Ectodermal cell (in vitro differentiated cells): ENCODE measurements at regions not wholly inside any gene's neighbourhood (a gene's known extent, or its start where the extent isn't known, plus 50 kb on each side); places are given as distances from the start of the nearest gene placed in this dataset.

Source experiments
- H3K27ac ChIP-seq: 2 replicates; pipeline ENCODE4 v1.7.0; 2013; ENCODE audit warnings: mild to moderate bottlenecking, low read depth, low read length; ENCODE audit not compliant: insufficient read depth, poor library complexity, severe bottlenecking
- H3K27me3 ChIP-seq: 2 replicates; pipeline ENCODE4 v1.7.0; 2013; ENCODE audit warnings: mild to moderate bottlenecking, low read length; ENCODE audit not compliant: insufficient read depth, control insufficient read depth, poor library complexity, severe bottlenecking
- H3K36me3 ChIP-seq: one replicate; pipeline ENCODE4 v1.7.0; 2013; ENCODE audit warnings: low read length; ENCODE audit not compliant: control insufficient read depth, insufficient read depth
- H3K4me1 ChIP-seq: one replicate; pipeline ENCODE4 v1.7.0; 2013; ENCODE audit warnings: low read length; ENCODE audit not compliant: control insufficient read depth, insufficient read depth
- H3K4me3 ChIP-seq: 2 replicates; pipeline ENCODE4 v1.7.0; 2013; ENCODE audit warnings: low read depth, low read length, control low read depth; ENCODE audit not compliant: insufficient read depth
- H3K9me3 ChIP-seq: 2 replicates; pipeline ENCODE4 v1.7.0; 2013; ENCODE audit warnings: mild to moderate bottlenecking, low read length, moderate library complexity; ENCODE audit not compliant: control insufficient read depth
- WGBS, 2 experiments: methylation state at CpG; one replicate each; pipeline ENCODE4 v1.1.7; 2013; ENCODE audit warnings: missing lambda C conversion rate in 2 of 2; 5-methylcytosine and 5-hydroxymethylcytosine counted together

GRCh38 chr18:61742565-61743429 lies 150.0 kb downstream of the RNF152 start:
- WGBS, 2 experiments, result 92 to 93% methylated on average over 8 of the region's 8 CpGs
- Histone ChIP-seq H3K36me3 (no peaks in the 10 kb centered on the region), H3K9me3 (no peaks in the 10 kb centered on the region), H3K4me3 (no peak overlapping the region), H3K27ac (no peak overlapping the region), H3K27me3 (no peaks in the 10 kb centered on the region), H3K4me1 (no peaks in the 10 kb centered on the region)

- no peaks in the 10 kb centered on the region for H3K9me3 ChIP-seq
- H3K27ac ChIP-seq, result no peak overlapping the region
- H3K4me3 ChIP-seq, result no peak overlapping the region
- H3K4me1 ChIP-seq, result no peaks in the 10 kb centered on the region
- H3K36me3 ChIP-seq, result no peaks in the 10 kb centered on the region
- no peaks in the 10 kb centered on the region for H3K27me3 ChIP-seq
- WGBS, 2 experiments, result 59 to 62% methylated on average over 5 to 6 of the region's 6 CpGs
These were observed 150.8 kb downstream of the RNF152 start for GRCh38 chr18:61741881-61742454.

GRCh38 chr18:61738488-61738887 lies 154.3 kb downstream of the RNF152 start:
- Histone ChIP-seq H3K9me3 (no peaks in the 10 kb centered on the region), H3K27me3 (no peaks in the 10 kb centered on the region), H3K27ac (no peak overlapping the region), H3K36me3 (no peaks in the 10 kb centered on the region), H3K4me1 (peaks cover 9% of the 10 kb centered on the region), H3K4me3 (no peak overlapping the region)
- 92 to 94% methylated on average over 2 to 3 of the region's 3 CpGs for WGBS, 2 experiments

GRCh38 chr18:61738042-61738441 lies 154.8 kb downstream of the RNF152 start:
- Histone ChIP-seq H3K27ac (no peak overlapping the region), H3K4me3 (no peak overlapping the region), H3K9me3 (no peaks in the 10 kb centered on the region), H3K27me3 (no peaks in the 10 kb centered on the region), H3K4me1 (peaks cover 9% of the 10 kb centered on the region), H3K36me3 (no peaks in the 10 kb centered on the region)
- WGBS, 2 experiments, result 85 to 91% methylated on average over 1 of the region's 1 CpG

- Histone ChIP-seq H3K4me1 (peaks cover 9% of the 10 kb centered on the region), H3K9me3 (no peaks in the 10 kb centered on the region), H3K4me3 (no peak overlapping the region), H3K27ac (no peak overlapping the region), H3K36me3 (no peaks in the 10 kb centered on the region), H3K27me3 (no peaks in the 10 kb centered on the region)
- WGBS, 2 experiments, result 96 to 98% methylated on average over 4 of the region's 4 CpGs
These were observed 156.7 kb downstream of the RNF152 start for GRCh38 chr18:61736133-61736532.

- H3K36me3 ChIP-seq, result no peaks in the 10 kb centered on the region
- H3K4me3 ChIP-seq, result no peak overlapping the region
- 86 to 92% methylated on average over 5 of the region's 5 CpGs for WGBS, 2 experiments
- no peaks in the 10 kb centered on the region for H3K27me3 ChIP-seq
- H3K4me1 ChIP-seq, result peaks cover 9% of the 10 kb centered on the region
- H3K9me3 ChIP-seq, result no peaks in the 10 kb centered on the region
- no peak overlapping the region for H3K27ac ChIP-seq
These were observed 157.2 kb downstream of the RNF152 start for GRCh38 chr18:61735564-61736102.

- Histone ChIP-seq H3K4me1 (peaks cover 9% of the 10 kb centered on the region), H3K27ac (no peak overlapping the region)
These were observed 158.4 kb downstream of the RNF152 start for GRCh38 chr18:61734396-61734795.

GRCh38 chr18:61732854-61733253 lies 160.0 kb downstream of the RNF152 start:
- Histone ChIP-seq H3K4me3 (no peak overlapping the region), H3K36me3 (no peaks in the 10 kb centered on the region), H3K9me3 (no peaks in the 10 kb centered on the region), H3K4me1 (peaks cover 9% of the 10 kb centered on the region), H3K27ac (no peak overlapping the region), H3K27me3 (no peaks in the 10 kb centered on the region)
- WGBS, 2 experiments, result 95% methylated on average over 4 of the region's 4 CpGs

More at GRCh38 chr18:61734396-61734795, 158.4 kb downstream of the RNF152 start:
- H3K27me3 ChIP-seq, result no peaks in the 10 kb centered on the region
- H3K9me3 ChIP-seq, result no peaks in the 10 kb centered on the region
- 86 to 92% methylated on average over 3 of the region's 3 CpGs for WGBS, 2 experiments
- H3K36me3 ChIP-seq, result no peaks in the 10 kb centered on the region
- no peak overlapping the region for H3K4me3 ChIP-seq

GRCh38 chr18:61731693-61732376 lies 161.0 kb downstream of the RNF152 start:
- H3K27me3 ChIP-seq, result no peaks in the 10 kb centered on the region
- H3K4me3 ChIP-seq, result no peak overlapping the region
- WGBS, 2 experiments, result 95 to 97% methylated on average over 9 of the region's 9 CpGs
- no peaks in the 10 kb centered on the region for H3K9me3 ChIP-seq
- H3K36me3 ChIP-seq, result no peaks in the 10 kb centered on the region
- peaks cover 9% of the 10 kb centered on the region for H3K4me1 ChIP-seq
- no peak overlapping the region for H3K27ac ChIP-seq

GRCh38 chr18:61731178-61731577 lies 161.6 kb downstream of the RNF152 start:
- Histone ChIP-seq H3K27ac (no peak overlapping the region), H3K27me3 (no peaks in the 10 kb centered on the region), H3K36me3 (no peaks in the 10 kb centered on the region), H3K9me3 (no peaks in the 10 kb centered on the region), H3K4me1 (peaks cover 7% of the 10 kb centered on the region), H3K4me3 (no peak overlapping the region)
- 86 to 88% methylated on average over 5 of the region's 5 CpGs for WGBS, 2 experiments
